Ovary (tissue), 7 donors: ENCODE measurements at regions not wholly inside any gene's neighbourhood (a gene's known extent, or its start where the extent isn't known, plus 50 kb on each side); places are given as distances from the start of the nearest gene placed in this dataset.
"Not testable (repeated sequence)": the region's sequence is repeated elsewhere in the genome, so short reads cannot be mapped to it uniquely, and the experiment has no call there.

ENCODE experiments used
- DNase-seq, 5 donors: peaks; one replicate each; pipeline ENCODE4 v3.0.0-alpha.2; 2019 to 2020
- H3K27ac ChIP-seq, 2 donors: fragments of 200-600 bp; one replicate each; pipeline versions ENCODE4 v1.5.1 to v1.8.0; 2019 to 2022
- H3K27me3 ChIP-seq: fragments of 200-600 bp; one replicate; pipeline ENCODE4 v1.8.0; 2022
- H3K36me3 ChIP-seq: fragments of 200-600 bp; sonication (generic); one replicate; pipeline ENCODE4 v1.5.1; 2019
- H3K4me1 ChIP-seq: one replicate; pipeline ENCODE4 v1.8.1; 2013; ENCODE audit warnings: mild to moderate bottlenecking, moderate library complexity; ENCODE audit not compliant: insufficient read depth
- H3K4me3 ChIP-seq: fragments of 200-600 bp; sonication (generic); one replicate; pipeline ENCODE4 v1.5.1; 2017
- H3K9me3 ChIP-seq, 2 donors: fragments of 200-600 bp in 1 of 2; sonication (generic) in 1 of 2; one replicate each; pipeline versions ENCODE4 v1.5.1 to v1.8.1; 2013 to 2019; ENCODE audit warnings: mild to moderate bottlenecking in 1 of 2, moderate library complexity in 1 of 2
- CTCF ChIP-seq, 3 donors: fragments of 450-650 bp in 2 of 3; fragments of 200-600 bp in 1 of 3; IDR thresholded peaks; one replicate each; pipeline versions ENCODE4 v1.5.1 to v1.8.0; 2016 to 2022; ENCODE audit warnings: antibody characterized with exemption in 3 of 3, mild to moderate bottlenecking in 1 of 3
- EP300 ChIP-seq: sonication (generic); formaldehyde crosslinking; IDR thresholded peaks from one replicate; pipeline ENCODE4 v1.6.1; 2017; ENCODE audit warnings: antibody characterized with exemption
- POLR2A ChIP-seq: fragments of 450-650 bp; IDR thresholded peaks from one replicate; pipeline ENCODE4 v1.6.1; 2017; ENCODE audit warnings: antibody characterized with exemption, mild to moderate bottlenecking, moderate library complexity
- WGBS, 3 donors: extraction: QIAGEN DNeasy Blood & Tissue Kit in 1 of 3; methylation state at CpG; one replicate each; pipeline versions ENCODE4 v1.1.5 to v1.1.7; 2013 to 2017; 5-methylcytosine and 5-hydroxymethylcytosine counted together
- intact Hi-C, 4 donors: fragments of 100-400 bp; cut with DNase I; formaldehyde crosslinking; loops; one replicate each; pipeline versions ENCODE4 v1.11.0 to v1.15.1; 2022 to 2023
- donor health status: DM: no; HTN: no; CAD: no; lungs with moderate emphysema.
- donor health status: DM: no; HTN: no; CAD: no.
- donor health status: Bipolar disorder and iron deficiency.
- donor health status: DM: no; HTN: no; CAD: no.
- donor health status: DM: yes; HTN: yes; CAD: no.

- H3K27ac ChIP-seq, result no peak overlapping the region
- intact Hi-C loops, result loop anchor here in 1 of 4 donors (10.0 kb wide), 1 partner anchor 77 kb away; no protein-coding TSS in a partner anchor
- no peaks in the 10 kb centered on the region for H3K27me3 ChIP-seq
- H3K9me3 ChIP-seq, result no peaks in the 10 kb centered on the region
- no peak overlapping the region for H3K4me3 ChIP-seq
- peaks cover 9% of the 10 kb centered on the region for H3K4me1 ChIP-seq
- WGBS, 3 donors, result 89 to 91% (median 91%) methylated on average over 3 of the region's 3 CpGs
- TF ChIP-seq CTCF (IDR thresholded peaks at IDR 0.05), result no peak
- no peak for TF ChIP-seq EP300
- TF ChIP-seq POLR2A, result no peak
- no peak for DNase-seq
- H3K36me3 ChIP-seq, result no peaks in the 10 kb centered on the region
Measured at GRCh38 chr20:19872001-19872400, 113.9 kb downstream of the RIN2 start.

- no peak for TF ChIP-seq EP300
- no peak for TF ChIP-seq POLR2A
- TF ChIP-seq CTCF (IDR thresholded peaks at IDR 0.05), result no peak
- intact Hi-C loops, result loop anchor here in 1 of 4 donors (10.0 kb wide), 1 partner anchor 79 kb away; no protein-coding TSS in a partner anchor
- H3K4me3 ChIP-seq, result no peak overlapping the region
- no peaks in the 10 kb centered on the region for H3K27me3 ChIP-seq
- H3K27ac ChIP-seq, result no peak overlapping the region
- H3K4me1 ChIP-seq, result peaks cover 13% of the 10 kb centered on the region
- DNase-seq, result no peak
- no peaks in the 10 kb centered on the region for H3K9me3 ChIP-seq
- H3K36me3 ChIP-seq, result no peaks in the 10 kb centered on the region
- WGBS, 3 donors, result 95 to 98% (median 97%) methylated on average over 2 of the region's 2 CpGs
Measured at GRCh38 chr20:19874040-19874727, 116.1 kb downstream of the RIN2 start.

GRCh38 chr20:19875376-19876221, 117.5 kb downstream of the RIN2 start:
- DNase-seq, result no peak
- WGBS, 3 donors, result 33 to 36% (median 35%) methylated on average over 11 of the region's 11 CpGs
- Histone ChIP-seq H3K27me3 (no peaks in the 10 kb centered on the region), H3K36me3 (no peaks in the 10 kb centered on the region), H3K9me3 (no peaks in the 10 kb centered on the region), H3K4me1 (peaks cover 14% of the 10 kb centered on the region), H3K27ac (peak overlapping the region in 1 of 2 donors; percentile 11), H3K4me3 (no peak overlapping the region)
- no peak for TF ChIP-seq EP300
- no peak for TF ChIP-seq POLR2A
- no peak for TF ChIP-seq CTCF (IDR thresholded peaks at IDR 0.05)
- intact Hi-C loops, result loop anchor here in 1 of 4 donors (10.0 kb wide), 1 partner anchor 81 kb away; no protein-coding TSS in a partner anchor

- TF ChIP-seq CTCF (IDR thresholded peaks at IDR 0.05) (no peak), EP300 (no peak), POLR2A (no peak)
- no peak for DNase-seq
- WGBS, 3 donors, result 50 to 63% (median 53%) methylated on average over 5 of the region's 5 CpGs
- intact Hi-C loops, result loop anchor here in 1 of 4 donors (10.0 kb wide), 1 partner anchor 82 kb away; no protein-coding TSS in a partner anchor
- Histone ChIP-seq H3K27me3 (no peaks in the 10 kb centered on the region), H3K4me3 (no peak overlapping the region), H3K4me1 (peaks cover 14% of the 10 kb centered on the region), H3K36me3 (no peaks in the 10 kb centered on the region), H3K9me3 (no peaks in the 10 kb centered on the region), H3K27ac (peak overlapping the region in 1 of 2 donors; percentile 11)
Measured at GRCh38 chr20:19876828-19877460, 118.9 kb downstream of the RIN2 start.

GRCh38 chr20:19879874-19880255, 121.8 kb downstream of the RIN2 start:
- DNase-seq, H3K27me3 ChIP-seq, H3K36me3 ChIP-seq, H3K27ac ChIP-seq, H3K4me3 ChIP-seq, H3K9me3 ChIP-seq: not testable (repeated sequence)
- H3K4me1 ChIP-seq, result peaks cover 14% of the 10 kb centered on the region
- WGBS, 3 donors, result 88 to 93% (median 90%) methylated on average over 4 of the region's 4 CpGs
- intact Hi-C loops, result loop anchor here in 3 of 4 donors (10.0 kb wide), 4 partner anchors 85 to 185 kb away; no protein-coding TSS in a partner anchor
